ENCODE measurements at regions not wholly inside any gene's neighbourhood (a gene's known extent, or its start where the extent isn't known, plus 50 kb on each side); places are given as distances from the start of the nearest gene placed in this dataset.
"Not testable (repeated sequence)": the region's sequence is repeated elsewhere in the genome, so short reads cannot be mapped to it uniquely, and the experiment has no call there.

GRCh38 chr15:87704276-87704675, 552.3 kb downstream of the NTRK3 start:
- Mint-ChIP-seq H3K36me3 (no peaks in the 10 kb centered on the region), H3K9me3 (peaks cover 14% of the 10 kb centered on the region), H3K4me3 (no peak overlapping the region), H3K27ac (no peak overlapping the region), H3K4me1 (ENCODE audit: low read depth in 2 of 2) (no peaks in the 10 kb centered on the region), H3K27me3 (peaks cover 0 to 13% of the 10 kb centered on the region in 2 donors)
- ATAC-seq (no peak), DNase-seq (ENCODE audit: low spot score) (no peak)

GRCh38 chr15:87703327-87704111, 553.0 kb downstream of the NTRK3 start:
- Mint-ChIP-seq H3K27me3 (peaks cover 0 to 13% of the 10 kb centered on the region in 2 donors), H3K4me1 (ENCODE audit: low read depth in 2 of 2) (no peaks in the 10 kb centered on the region), H3K27ac (no peak overlapping the region), H3K36me3 (no peaks in the 10 kb centered on the region), H3K9me3 (peaks cover 14% of the 10 kb centered on the region), H3K4me3 (no peak overlapping the region)
- no peak for ATAC-seq
- no peak for DNase-seq (ENCODE audit: low spot score)

DNA sequence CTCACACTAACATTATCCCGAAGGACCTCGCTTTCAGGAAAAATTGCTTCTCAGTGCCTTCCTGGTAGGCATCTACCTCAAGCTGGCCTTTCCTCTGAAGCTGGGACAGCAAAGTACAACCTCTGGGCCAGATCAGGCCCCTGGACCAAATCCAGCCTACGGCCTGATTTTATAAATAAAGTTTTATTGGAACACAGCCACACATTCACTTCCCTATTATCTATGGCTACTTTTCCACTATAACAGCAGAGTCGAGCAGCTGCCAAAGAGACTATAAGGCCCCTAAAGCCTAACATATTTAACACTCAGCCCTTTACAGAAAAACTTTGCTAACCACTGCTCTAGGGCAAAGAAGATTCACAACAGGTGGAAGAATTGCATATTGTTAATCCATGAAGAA, 554.3 kb downstream of the NTRK3 start:
- H3K4me3 Mint-ChIP-seq: no peak overlapping the region
- peaks cover 14% of the 10 kb centered on the region for H3K9me3 Mint-ChIP-seq
- H3K27ac Mint-ChIP-seq: no peak overlapping the region
- no peaks in the 10 kb centered on the region for H3K4me1 Mint-ChIP-seq (ENCODE audit: low read depth in 2 of 2)
- H3K27me3 Mint-ChIP-seq: peaks cover 0 to 13% of the 10 kb centered on the region in 2 donors
- ATAC-seq (no peak), DNase-seq (ENCODE audit: low spot score) (no peak)
- no peaks in the 10 kb centered on the region for H3K36me3 Mint-ChIP-seq

- not testable (repeated sequence) for H3K27ac Mint-ChIP-seq; DNase-seq (ENCODE audit: low spot score); H3K36me3 Mint-ChIP-seq; H3K4me3 Mint-ChIP-seq; H3K27me3 Mint-ChIP-seq; ATAC-seq; H3K4me1 Mint-ChIP-seq (ENCODE audit: low read depth in 2 of 2)
- H3K9me3 Mint-ChIP-seq: peaks cover 10% of the 10 kb centered on the region
Measured at GRCh38 chr15:87698467-87698866, 558.1 kb downstream of the NTRK3 start.

GRCh38 chr15:87689716-87690115, 566.8 kb downstream of the NTRK3 start:
- Mint-ChIP-seq H3K4me1 (ENCODE audit: low read depth in 2 of 2) (no peaks in the 10 kb centered on the region), H3K9me3 (peaks cover 1% of the 10 kb centered on the region), H3K4me3 (no peak overlapping the region), H3K27me3 (no peaks in the 10 kb centered on the region), H3K27ac (no peak overlapping the region), H3K36me3 (no peaks in the 10 kb centered on the region)
- DNase-seq (ENCODE audit: low spot score): no peak
- ATAC-seq: no peak

GRCh38 chr15:87687523-87687870, 569.0 kb downstream of the NTRK3 start:
- ATAC-seq (no peak), DNase-seq (ENCODE audit: low spot score) (no peak)
- Mint-ChIP-seq H3K9me3 (peaks cover 4% of the 10 kb centered on the region), H3K27me3 (no peaks in the 10 kb centered on the region), H3K4me3 (no peak overlapping the region), H3K36me3 (no peaks in the 10 kb centered on the region), H3K4me1 (ENCODE audit: low read depth in 2 of 2) (no peaks in the 10 kb centered on the region), H3K27ac (no peak overlapping the region)

- ATAC-seq (no peak), DNase-seq (ENCODE audit: low spot score) (no peak)
- Mint-ChIP-seq H3K4me3 (no peak overlapping the region), H3K4me1 (ENCODE audit: low read depth in 2 of 2) (no peaks in the 10 kb centered on the region), H3K27me3 (no peaks in the 10 kb centered on the region), H3K9me3 (peaks cover 4% of the 10 kb centered on the region), H3K36me3 (no peaks in the 10 kb centered on the region), H3K27ac (no peak overlapping the region)
Measured at GRCh38 chr15:87686841-87687522, 569.6 kb downstream of the NTRK3 start.

- Mint-ChIP-seq H3K27me3 (no peaks in the 10 kb centered on the region), H3K36me3 (no peaks in the 10 kb centered on the region), H3K4me3 (no peak overlapping the region), H3K4me1 (ENCODE audit: low read depth in 2 of 2) (no peaks in the 10 kb centered on the region), H3K9me3 (peaks cover 4% of the 10 kb centered on the region), H3K27ac (no peak overlapping the region)
- no peak for DNase-seq (ENCODE audit: low spot score)
- no peak for ATAC-seq
Measured at GRCh38 chr15:87686339-87686738, 570.2 kb downstream of the NTRK3 start.

DNA sequence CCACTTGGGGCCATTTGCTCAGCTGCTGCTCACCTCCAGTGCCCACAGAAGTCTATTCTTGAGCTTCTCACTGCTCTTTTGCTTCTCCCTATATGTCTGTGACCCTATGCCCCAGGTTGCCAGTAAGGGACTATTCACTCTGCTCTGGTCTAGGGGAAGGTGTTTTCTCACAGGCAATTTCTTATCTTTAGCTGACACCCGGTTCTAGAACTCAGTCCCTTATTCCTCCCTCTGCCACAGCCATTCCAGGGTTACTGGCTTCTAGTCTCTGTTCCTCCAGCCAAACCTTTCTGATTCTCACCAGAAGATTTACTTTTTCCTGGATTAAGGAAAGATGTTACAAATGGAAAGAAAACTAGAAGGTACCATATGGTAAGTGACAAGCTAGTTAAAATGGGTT, 574.0 kb downstream of the NTRK3 start:
- ATAC-seq: no peak
- Mint-ChIP-seq H3K36me3 (no peaks in the 10 kb centered on the region), H3K9me3 (peaks cover 11% of the 10 kb centered on the region), H3K4me3 (no peak overlapping the region), H3K27ac (no peak overlapping the region), H3K27me3 (no peaks in the 10 kb centered on the region), H3K4me1 (ENCODE audit: low read depth in 2 of 2) (no peaks in the 10 kb centered on the region)
- DNase-seq (ENCODE audit: low spot score): no peak

GRCh38 chr15:87681104-87681503, 575.4 kb downstream of the NTRK3 start:
- Mint-ChIP-seq H3K36me3 (no peaks in the 10 kb centered on the region), H3K4me3 (no peak overlapping the region), H3K27ac (no peak overlapping the region), H3K4me1 (ENCODE audit: low read depth in 2 of 2) (no peaks in the 10 kb centered on the region), H3K9me3 (peaks cover 20% of the 10 kb centered on the region), H3K27me3 (no peaks in the 10 kb centered on the region)
- ATAC-seq: no peak
- no peak for DNase-seq (ENCODE audit: low spot score)

DNA sequence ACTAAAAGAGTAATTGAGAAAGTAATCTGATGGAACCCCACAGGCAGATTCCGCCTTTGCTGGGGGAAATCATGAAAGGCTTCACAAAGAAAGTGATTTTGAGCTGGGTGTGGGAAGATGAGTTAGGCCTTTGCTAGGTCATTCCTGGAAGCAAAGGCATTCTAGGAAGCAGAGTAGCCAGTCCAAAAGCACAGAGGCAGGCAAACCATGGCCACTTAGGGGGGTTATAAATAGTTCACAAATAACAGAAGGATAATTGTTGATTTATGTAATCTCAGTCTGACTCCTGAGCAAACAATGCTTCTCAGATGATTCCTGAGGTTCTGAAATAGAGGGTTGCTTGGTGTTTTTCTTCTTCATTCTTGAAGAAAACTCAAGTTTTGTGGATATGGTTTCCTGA, 576.3 kb downstream of the NTRK3 start:
- ATAC-seq: no peak
- no peak overlapping the region for H3K27ac Mint-ChIP-seq
- no peaks in the 10 kb centered on the region for H3K27me3 Mint-ChIP-seq
- peaks cover 20% of the 10 kb centered on the region for H3K9me3 Mint-ChIP-seq
- no peak overlapping the region for H3K4me3 Mint-ChIP-seq
- H3K36me3 Mint-ChIP-seq: peaks cover 4% of the 10 kb centered on the region
- no peak for DNase-seq (ENCODE audit: low spot score)
- no peaks in the 10 kb centered on the region for H3K4me1 Mint-ChIP-seq (ENCODE audit: low read depth in 2 of 2)

DNA sequence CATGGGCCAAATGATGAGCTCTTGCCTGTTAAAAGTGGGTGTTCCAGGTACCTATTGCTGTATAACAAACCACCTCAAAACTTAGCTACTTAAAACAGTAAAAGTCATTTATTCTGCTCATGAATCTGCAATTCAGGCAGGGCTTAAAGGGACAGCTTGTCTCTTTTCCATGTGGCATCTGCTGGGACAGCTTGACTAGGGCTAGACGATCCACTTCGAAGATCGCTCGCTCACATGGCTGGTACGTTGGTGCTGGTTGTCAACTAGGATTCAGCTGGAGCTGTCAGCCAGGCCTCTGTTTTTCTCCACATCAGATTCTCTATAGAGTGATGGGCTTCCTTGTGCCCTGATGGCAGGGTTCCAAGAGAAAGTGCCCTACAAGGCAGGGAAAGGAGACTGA, 581.3 kb downstream of the NTRK3 start:
- Mint-ChIP-seq H3K36me3 (peaks cover 4% of the 10 kb centered on the region), H3K4me3 (no peak overlapping the region), H3K9me3 (peaks cover 16% of the 10 kb centered on the region), H3K4me1 (ENCODE audit: low read depth in 2 of 2) (no peaks in the 10 kb centered on the region), H3K27me3 (no peaks in the 10 kb centered on the region), H3K27ac (no peak overlapping the region)
- ATAC-seq: no peak
- no peak for DNase-seq (ENCODE audit: low spot score)

GRCh38 chr15:87672309-87673288, 583.9 kb downstream of the NTRK3 start:
- peaks cover 24% of the 10 kb centered on the region for H3K9me3 Mint-ChIP-seq
- H3K4me3 Mint-ChIP-seq: no peak overlapping the region
- no peaks in the 10 kb centered on the region for H3K27me3 Mint-ChIP-seq
- peaks cover 12% of the 10 kb centered on the region for H3K36me3 Mint-ChIP-seq
- H3K4me1 Mint-ChIP-seq (ENCODE audit: low read depth in 2 of 2): no peaks in the 10 kb centered on the region
- ATAC-seq (no peak), DNase-seq (ENCODE audit: low spot score) (no peak)
- no peak overlapping the region for H3K27ac Mint-ChIP-seq

DNA sequence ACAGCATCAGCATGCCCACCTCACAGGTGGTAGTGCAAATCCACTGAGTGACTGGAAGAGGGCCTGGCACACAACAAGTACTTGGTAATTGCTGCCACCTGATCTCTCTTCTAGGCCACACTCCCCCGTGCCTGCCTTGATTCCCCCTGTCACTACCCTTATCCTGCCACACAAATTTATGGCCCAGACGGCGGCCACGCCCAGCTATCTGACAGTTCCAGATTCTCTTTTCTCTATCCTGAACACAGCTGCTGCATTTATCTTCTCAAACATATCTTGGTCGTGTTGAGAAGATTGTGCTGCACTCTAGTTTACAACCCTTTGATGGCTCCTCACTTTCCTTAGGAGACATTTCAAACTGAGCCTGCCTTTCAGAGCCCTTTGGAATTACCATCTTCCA, 585.2 kb downstream of the NTRK3 start:
- Mint-ChIP-seq H3K36me3 (peaks cover 12% of the 10 kb centered on the region), H3K27me3 (no peaks in the 10 kb centered on the region), H3K4me3 (no peak overlapping the region), H3K9me3 (peaks cover 15% of the 10 kb centered on the region), H3K4me1 (ENCODE audit: low read depth in 2 of 2) (no peaks in the 10 kb centered on the region), H3K27ac (no peak overlapping the region)
- ATAC-seq (no peak), DNase-seq (ENCODE audit: low spot score) (no peak)

All from natural killer cell treated with Interleukin-12 subunit alpha and Interleukin-12 subunit beta and Interleukin-15 and Interleukin-18, amount 100 ng/mL, for 72 hours (primary cell).